NOMO-1 (cell line): ENCODE measurements at regions not wholly inside any gene's neighbourhood (a gene's known extent, or its start where the extent isn't known, plus 50 kb on each side); places are given as distances from the start of the nearest gene placed in this dataset.
"Not testable (repeated sequence)": the region's sequence is repeated elsewhere in the genome, so short reads cannot be mapped to it uniquely, and the experiment has no call there.

Experiments used
- DNase-seq, 2 experiments: peaks; one replicate each; lab custom pipeline; 2025; ENCODE audit not compliant: unreplicated experiment in 2 of 2; lab: John Stamatoyannopoulos, UW

DNA sequence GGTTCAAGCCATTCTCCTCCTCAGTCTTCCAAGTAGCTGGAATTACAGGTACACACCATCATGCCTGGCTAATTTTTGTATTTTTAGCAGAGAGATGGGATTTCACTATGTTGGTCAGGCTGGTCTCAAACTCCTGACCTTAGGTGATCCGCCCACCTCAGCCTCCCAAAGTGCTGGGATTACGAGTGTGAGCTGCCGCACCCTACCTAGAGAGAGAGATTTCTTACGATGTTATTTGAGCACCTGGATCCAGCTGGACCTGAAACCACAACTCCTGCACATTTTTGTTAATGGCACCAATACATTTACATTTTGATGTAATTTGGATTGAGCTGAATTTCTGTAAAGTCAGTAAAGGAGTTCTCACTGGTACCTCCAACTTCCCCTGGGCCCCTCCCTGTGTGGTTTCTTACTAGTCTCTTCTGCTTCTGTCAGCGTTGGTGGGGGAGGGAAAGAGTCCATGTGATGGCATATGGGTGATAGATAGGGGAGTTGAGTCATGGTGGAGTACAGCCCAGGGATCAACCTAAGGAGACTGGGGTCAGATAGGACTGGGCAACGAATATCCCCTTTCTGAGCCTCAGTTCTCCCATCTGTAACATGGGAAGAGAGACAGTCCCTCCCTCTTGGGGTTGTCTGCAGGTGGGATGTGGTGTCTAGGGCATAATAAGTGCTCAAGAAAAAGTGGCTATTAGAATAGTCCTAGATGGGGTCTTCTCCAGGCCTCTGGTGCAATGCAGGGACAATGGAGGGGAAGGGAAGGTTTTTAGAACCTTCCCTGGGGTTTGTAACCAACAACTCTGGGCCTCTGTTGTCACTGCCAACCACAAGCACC is 83.3 kb upstream of the MED13L start:
- peak; percentile 41 to 72 for DNase-seq

DNA sequence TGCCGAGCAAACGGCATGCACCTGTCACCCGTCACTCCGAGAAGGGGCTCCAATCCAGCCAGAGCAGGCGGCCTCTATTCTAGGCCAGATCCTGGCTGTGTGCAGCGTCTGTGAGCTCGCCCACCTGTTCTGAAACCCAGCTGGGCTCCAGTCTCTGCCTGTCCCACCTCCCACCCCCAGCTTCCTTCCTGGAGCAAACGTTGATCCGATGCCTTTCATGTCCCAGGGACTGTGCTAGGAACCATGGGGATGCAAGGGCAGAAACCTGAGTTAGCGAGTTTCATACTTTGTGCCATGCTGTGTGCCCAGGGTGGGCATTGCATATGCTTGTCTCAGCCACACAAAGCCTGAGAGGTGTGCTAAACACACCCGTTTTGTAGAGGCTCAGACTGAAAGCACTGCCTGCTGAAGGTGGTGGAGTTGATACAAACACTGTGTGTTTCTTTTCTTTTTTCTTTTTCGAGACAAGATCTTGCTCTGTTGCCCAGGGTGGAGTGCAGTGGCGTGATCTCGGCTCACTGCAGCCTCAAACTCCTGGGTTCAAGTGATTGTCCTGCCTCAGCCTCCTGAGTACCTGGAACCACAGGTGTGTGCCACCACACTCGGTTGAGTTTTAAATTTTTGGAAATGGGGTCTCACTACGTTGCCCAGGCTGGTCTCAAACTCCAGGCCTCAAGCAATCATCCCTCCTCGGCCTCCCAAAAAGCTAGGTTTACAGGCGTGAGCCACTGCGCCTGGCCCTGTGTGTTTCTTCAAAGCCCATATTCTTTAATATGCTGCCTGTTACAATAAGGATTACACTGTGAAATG is 84.1 kb upstream of the MED13L start:
- no peak for DNase-seq

DNA sequence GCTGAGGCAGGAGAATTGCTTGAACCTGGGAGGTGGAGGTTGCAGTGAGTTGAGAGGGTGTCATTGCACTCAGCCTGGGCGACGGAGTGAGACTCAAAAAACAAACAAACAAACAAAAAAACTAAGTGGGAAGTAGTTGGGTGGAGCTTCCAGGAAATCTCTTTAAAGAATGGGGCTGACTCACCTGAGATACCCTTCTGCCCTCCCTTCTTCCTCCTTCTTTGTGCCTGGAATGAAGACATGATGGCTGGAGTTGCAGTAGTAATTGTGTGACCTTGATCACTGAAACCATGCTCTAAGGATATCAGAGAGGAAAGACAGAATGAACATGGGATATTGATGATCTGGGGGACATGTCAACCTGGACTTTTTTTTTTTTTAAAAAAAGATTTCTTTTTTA is 87.6 kb upstream of the MED13L start:
- DNase-seq: no peak

DNA sequence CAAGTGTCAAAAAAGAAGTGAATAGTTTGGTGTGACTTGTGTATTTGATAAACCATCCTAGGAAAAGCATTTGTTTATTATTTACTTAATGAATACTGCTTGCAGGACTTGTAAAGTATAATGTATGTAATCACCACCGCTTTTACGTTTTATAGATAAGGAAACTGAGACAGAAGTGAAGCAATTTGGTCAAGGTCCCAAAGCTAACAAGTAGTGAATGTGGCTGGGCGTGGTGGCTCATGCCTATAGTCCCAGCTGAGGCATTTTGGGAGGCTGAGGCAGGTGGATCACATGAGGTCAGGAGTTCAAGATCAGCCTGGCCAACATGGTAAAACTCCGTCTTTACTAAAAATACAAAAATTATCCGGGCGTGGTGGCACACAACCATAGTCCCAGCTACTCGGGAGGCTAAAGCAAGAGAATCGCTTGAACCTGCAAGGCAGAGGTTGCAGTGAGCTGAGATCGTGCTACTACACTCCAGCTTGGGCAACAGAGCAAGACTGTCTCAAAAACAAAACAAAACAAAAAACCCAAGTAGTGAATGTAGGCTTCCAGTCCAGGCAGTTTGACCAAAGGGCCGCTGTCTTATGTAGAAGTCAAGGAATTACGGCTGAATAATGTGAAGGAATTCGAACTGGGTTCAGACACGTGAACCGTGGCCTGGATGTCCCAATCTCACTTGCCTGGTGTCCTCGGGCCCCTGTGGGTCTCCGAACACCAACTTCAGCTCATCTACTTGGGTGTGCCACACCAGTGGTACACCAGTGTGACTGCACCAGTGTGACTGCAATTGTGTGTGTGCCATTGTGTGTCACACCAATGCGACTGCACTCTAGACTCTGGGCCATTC is 88.3 kb upstream of the MED13L start:
- DNase-seq: no peak

DNA sequence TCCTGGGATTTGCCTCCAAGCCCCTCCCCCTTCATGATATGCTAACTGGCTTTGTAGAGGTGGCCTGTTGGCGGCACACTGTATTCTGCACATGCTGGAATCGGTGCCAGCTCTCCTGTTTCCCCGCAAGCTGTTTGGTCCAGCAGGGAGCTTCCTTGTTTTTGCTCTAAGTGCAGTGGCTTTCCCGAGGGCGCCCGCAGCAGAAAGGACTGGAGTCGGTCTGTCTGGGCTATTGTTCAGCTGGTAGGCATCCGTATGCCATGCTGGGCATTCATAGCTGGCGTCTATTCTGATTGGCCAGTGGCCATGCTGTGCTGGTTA is 88.9 kb upstream of the MED13L start:
- DNase-seq: no peak

DNA sequence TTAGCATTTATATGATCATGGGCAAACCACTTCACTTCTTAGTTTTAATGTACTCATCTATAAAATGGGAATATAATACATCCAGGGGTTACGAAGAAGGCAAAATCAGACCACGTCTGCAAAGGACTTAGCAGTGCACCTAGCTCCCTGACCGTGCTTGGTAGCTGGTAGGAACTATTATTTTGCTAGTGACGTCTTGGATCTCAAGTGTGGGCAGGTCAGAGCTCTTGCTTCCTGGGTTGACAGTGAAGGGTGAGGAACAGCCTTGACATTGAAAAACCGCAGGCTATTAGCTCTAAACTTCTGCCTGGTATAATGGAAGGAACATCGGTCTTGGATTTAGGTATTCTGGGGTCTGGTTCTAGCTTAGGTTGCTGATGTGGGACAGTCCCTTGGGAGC is 89.3 kb upstream of the MED13L start:
- no peak for DNase-seq

DNA sequence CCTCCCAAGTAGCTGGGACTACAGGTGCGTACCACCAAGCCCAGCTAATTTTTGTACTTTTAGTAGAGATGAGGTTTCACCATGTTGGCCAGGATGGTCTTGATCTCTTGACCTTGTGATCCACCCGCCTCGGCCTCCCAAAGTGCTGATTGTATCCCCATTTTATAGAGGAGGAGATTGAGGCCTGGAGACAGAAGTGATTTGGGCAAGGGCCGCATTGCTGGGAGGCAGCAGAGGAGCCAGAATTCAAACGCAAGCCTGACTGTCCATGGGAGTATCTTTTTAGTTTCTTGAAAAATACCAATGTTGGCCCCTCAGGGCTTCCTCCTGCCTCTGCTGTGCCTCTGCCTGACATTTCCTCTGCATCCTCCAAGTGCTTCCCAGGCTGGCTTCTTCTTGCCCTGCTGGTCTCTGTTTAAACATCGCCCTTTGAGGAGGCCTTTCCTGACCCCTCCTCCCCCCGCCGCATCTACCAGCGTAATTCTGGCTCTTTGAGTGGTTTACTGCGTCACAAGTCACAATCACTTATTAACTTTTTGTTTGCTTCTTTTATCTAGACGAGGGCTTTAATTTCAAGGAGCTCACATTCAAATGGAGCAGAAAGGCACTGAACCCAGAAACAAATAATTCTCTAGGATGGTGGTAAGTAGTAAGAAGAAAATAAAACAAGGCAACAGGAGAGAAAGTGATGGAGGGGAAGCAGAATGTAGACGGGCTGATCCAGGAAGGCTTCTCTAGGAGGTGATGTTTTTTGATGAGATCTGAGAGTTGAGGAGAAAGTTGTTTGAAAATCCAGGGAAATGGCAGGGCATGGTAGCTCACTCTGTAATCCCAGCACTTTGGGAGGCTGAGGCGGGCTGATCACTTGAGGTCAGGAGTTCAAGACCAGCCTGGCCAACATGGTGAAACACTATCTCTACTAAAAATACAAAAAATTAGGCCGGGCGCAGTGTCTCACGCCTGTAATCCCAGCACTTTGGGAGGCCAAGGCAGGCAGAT is 91.0 kb upstream of the MED13L start:
- no peak for DNase-seq

DNA sequence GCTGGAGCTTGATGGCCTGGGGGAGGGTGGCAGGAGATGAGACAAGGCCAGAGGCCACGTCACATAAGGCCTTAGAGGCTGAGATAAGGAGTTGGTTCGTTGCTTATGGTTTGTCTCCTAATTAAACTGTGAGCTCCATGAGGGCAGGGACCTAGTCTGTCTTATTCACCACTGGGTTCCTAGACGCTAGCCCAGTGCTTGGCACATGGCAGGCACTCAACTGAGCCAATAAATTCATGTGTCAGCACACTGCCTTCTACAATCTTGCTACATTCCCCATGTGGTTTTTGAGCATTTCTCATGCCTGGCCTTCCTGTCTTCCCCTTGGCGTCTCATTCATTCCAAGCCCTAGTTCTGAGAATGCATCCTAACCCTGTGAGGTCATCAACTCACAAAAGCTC is 92.5 kb upstream of the MED13L start:
- DNase-seq: no peak

DNA sequence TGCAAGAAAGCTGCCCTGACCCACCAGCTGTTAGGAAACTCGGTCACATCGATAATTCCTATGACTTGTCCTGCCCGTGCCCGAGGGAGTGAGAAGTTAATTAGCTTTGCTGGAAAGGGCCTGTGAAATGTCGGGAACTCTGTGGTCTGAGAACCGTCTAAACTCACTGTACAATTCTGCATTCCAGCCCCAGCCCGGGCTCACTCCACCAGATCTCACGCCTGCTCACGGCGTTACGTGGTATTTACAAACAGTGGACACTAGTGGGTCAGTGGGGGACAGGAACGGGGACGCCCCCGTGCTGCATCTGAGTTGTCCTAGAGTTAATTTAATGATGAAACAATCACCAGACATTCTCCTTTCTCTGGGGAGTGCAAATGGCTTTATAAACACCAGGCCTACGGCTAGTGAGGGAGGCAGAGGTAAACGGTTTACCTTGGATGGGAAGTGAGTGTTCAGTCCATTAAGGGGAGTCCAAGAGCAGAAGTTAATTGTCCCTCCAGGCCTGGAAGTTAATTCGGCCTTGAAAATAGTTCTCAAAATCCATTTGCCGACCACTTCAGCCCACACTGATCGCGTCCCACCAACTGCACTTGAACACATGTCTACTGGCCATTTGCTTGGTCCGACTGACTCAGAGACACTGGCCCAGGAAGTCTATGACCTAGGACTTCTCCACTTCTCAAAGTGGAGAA is 93.5 kb upstream of the MED13L start:
- no peak for DNase-seq

DNA sequence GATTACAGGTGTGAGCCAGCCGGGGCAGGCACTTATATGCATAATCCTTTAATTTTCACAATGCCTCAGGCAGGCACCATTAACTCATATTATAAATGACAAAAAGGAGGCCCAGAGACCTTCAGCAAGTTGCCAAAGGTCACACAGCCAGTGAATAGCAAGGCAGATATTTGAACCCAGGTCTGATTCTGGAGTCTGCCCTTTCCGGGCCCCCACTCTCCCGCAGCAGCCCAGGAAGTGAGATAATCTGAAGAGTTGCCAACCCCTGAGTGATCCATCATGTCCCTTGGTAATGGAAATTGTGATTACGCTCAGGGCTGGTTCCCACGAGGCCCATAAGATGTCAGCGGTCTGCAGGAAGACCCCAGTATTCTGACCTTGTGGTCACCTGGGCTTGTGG is 95.3 kb upstream of the MED13L start:
- no peak for DNase-seq

DNA sequence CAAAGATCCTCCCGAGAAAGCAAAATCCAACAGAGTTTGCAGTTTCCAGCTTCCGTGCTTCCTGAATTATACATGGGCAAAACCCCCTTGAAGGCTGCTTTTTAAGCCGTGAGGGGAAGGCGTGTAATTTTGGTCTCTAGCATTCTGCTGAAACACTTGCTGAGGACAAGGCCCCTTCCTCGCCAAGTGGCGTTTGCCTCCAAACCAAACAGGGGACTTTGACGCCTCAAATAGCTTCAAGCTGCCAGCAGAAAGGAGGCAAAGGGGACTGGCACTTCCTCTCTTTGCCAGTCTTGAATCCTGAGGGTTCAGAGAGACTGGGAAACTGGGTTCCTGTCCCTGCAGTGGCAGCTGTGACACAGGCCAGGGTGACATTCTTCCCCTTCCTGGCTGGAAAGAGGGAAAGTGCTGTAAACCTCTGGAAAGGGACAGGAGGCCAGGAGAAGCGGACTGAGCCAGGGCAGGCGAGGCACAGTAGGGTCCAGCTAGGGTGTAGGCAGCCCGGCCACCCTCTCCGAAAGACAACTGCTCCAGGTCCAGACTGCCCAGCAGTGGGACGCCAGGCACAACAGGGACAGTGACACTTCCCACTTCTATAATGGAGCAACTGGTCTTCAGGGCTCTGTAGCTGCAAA is 96.2 kb upstream of the MED13L start:
- no peak for DNase-seq

DNA sequence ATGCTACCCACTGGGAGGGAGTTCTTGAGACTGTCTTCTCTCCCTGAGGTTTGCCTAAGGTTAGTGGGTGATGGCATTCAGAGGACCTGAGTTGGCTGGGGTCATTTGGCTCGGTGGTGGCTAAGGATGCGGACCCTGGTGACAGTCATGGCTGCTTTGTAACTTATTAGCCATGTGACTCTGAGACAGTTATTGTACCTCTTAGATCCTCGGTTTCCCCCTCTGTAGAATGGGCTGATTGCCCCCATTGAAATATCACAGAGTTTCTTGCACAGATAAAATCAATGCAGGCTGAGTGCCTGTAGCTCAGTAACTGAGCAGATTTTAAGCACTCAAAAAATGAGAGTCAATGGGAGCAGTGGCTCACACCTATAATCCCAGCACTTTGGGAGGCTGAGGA is 96.7 kb upstream of the MED13L start:
- DNase-seq: no peak

DNA sequence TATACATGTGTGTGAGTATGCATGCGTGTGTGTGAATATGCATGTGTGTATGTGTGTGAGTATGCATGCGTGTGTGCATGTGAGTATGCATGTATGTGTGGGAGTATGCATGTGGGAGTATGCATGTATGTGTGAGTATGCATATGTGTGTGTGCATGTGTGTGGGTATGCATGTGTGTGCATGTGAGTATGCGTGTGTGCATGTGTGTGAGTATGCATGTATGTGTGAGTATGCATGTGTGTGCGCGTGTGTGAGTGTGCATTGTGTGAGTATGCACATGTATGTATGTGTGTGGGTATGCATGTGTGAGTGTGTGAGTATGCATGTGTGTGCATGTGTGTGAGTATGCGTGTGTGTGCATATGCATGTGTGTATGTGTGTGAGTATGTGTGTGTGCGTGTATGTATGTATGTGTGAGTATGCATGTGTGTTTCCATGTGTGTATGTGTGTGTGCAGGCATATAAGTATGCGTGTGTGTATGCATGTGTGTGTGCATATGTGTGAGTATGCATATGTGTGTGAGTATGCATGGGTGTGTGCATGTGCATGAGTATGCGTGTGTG is 97.9 kb upstream of the MED13L start:
- DNase-seq: no peak

DNA sequence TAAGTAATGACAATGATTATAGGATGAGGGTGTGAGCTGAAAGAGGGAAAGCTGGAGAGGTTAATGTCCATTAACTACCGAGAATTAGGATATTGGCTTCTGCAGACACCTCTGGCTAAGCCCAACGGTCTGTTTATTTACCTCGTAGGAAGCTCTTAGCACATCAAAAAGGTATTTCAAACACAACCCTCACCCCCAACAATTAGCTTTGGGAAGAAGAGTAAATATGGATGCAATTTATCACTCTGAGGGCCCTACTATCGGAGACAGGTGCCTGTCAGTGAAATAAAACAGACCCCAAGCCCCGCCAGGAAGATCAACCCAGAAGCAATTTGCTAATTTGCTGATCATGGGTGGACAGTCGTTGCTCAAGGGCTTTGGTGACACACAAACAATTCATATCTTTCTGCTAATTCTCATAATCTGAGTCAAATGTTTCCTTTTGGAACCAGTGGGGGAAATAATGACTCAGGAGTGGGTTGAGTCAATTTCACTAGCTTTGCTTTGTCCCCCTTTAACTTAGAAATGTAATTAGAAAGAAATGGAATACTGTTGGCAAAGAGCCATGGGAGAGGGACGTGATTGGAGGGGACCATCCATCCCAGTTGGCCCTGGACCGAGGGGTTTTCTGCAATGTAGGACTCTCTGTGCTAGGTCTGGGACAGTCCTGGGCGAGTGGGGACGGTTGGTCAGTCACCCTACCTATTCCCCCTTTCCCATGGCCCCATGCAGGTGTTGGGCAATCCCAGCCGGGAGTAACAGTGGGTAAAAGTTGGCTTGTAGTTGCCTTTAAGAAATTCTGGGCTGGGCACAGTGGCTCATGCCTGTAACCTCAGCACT is 99.1 kb upstream of the MED13L start:
- DNase-seq: no peak

DNA sequence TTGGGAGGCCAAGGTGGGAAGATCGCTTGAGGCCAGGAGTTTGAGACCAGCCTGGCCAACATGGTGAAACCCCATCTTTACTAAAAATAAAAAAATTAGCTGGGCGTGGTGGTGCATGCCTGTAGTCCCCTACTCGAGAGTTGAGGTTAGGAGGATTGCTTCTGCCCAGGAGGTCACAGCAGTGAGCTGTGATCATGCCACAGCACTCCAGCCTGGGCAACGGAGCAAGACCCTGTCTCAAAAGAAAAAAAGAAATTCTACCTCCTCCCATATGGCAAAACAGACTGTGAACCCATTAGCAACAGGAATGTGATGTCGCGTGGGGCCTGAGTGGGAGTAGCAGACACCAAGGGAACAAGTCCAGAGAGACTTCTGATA is 99.7 kb upstream of the MED13L start:
- DNase-seq: not testable (repeated sequence)

DNA sequence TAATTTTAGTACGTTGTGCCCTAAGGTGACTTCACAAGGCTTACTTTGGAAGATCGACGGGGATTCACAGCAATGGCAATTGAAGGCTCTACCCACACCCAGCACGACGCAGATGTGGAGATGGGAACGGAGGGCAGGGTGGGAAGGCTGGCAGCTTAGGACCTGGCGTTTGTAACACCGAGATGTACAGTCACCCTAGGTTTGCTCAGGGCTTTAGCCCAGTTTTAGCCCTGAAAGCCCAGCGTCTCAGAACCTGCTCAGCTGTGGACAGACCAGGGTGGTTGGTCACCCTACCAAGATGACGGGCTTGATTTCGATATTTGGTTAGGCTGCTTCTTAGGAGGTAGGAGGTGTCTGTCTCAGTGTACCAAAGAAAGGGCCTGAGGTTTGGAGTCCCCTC is 100.5 kb upstream of the MED13L start:
- DNase-seq: no peak

DNA sequence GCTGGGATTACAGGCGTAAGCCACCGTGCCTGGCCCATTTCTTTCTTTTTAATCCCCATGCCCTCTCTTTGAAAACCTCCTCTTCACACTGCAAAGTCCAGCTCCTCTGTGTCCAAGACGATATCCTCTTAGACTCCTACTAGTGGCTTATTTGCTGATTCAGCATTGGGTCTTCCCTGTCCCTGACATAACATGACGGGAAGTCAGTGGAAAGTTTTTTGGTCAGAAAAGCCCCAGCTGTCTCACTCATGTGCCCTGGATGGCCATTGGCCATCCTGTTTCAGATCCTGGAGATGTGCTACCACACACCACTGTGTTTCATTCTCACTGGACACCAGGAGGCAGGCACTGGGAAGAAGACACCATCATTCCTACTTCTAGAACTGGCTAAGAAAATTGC is 102.6 kb upstream of the MED13L start:
- DNase-seq: no peak

DNA sequence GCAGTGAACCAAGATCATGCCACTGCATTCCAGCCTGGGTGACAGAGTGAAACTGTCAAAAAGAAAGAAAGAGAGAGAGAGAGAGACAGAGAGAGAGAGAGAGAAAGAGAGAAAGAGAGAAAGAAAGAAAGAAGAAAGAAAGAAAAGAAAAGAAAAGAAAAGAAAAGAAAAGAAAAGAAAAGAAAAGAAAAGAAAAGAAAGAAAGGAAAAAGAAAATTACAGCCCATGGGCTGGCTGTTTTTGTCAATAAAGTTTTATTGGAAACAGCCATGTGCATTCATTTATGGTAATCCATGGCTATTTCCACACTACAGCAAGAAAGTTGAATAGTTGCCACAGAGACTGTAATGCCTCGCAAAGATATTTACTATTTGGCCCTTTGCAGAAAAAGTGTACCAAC is 103.2 kb upstream of the MED13L start:
- DNase-seq: not testable (repeated sequence)
